ENCODE measurements at regions not wholly inside any gene's neighbourhood (a gene's known extent, or its start where the extent isn't known, plus 50 kb on each side); places are given as distances from the start of the nearest gene placed in this dataset.

GRCh38 chr6:110552076-110552475 is 75.7 kb upstream of the SLC22A16 start:
- no peak overlapping the region for H2BK20ac ChIP-seq (ENCODE audit: low read depth, low read length)
- H2BK5ac ChIP-seq (ENCODE audit: low read depth, low read length, poor library complexity, severe bottlenecking): no peak overlapping the region
- H4K91ac ChIP-seq (ENCODE audit: insufficient read depth, low read depth, low read length): no peak overlapping the region
- H2AFZ ChIP-seq (replicated peaks; ENCODE audit: low read length, poor library complexity): no peak overlapping the region
- no peak overlapping the region for H2BK120ac ChIP-seq (ENCODE audit: low read depth, low read length)
- peaks cover 3% of the 10 kb centered on the region; the same call in 1 of the 2 replicates for H3K9me1 ChIP-seq (ENCODE audit: insufficient read depth, low read length)
- H3K56ac ChIP-seq (ENCODE audit: extremely low read depth, insufficient read depth, low read length): no peak overlapping the region
- no peak overlapping the region for H3K23ac ChIP-seq (ENCODE audit: low read depth, low read length)
- no peaks in the 10 kb centered on the region; a peak in 1 of 4 replicates for H3K79me1 ChIP-seq (ENCODE audit: low read depth in 1 of 2, low read length in 2 of 2)
- H3K27me3 ChIP-seq (ENCODE audit: control insufficient read depth, insufficient read depth, low read length): no peaks in the 10 kb centered on the region
- H2AK9ac ChIP-seq (replicated peaks; ENCODE audit: low read depth, low read length, poor library complexity): no peak overlapping the region
- in situ Hi-C loops (cut with MboI; ENCODE audit: low sequenced_read_pairs): no loop called here
- no peak overlapping the region for H3K9ac ChIP-seq (ENCODE audit: low read depth, low read length)
- H3K36me3 ChIP-seq (ENCODE audit: control insufficient read depth, insufficient read depth, low read length): no peaks in the 10 kb centered on the region
- H3K4ac ChIP-seq (ENCODE audit: low read depth, low read length): no peak overlapping the region
- H4K5ac ChIP-seq (ENCODE audit: low read depth, low read length): no peak overlapping the region
- H4K8ac ChIP-seq (ENCODE audit: low read depth in 2 of 2, low read length in 2 of 2): no peak overlapping the region
- H3K4me1 ChIP-seq (ENCODE audit: control insufficient read depth, insufficient read depth, low read length): peaks cover 5% of the 10 kb centered on the region
- H3K18ac ChIP-seq (ENCODE audit: low read depth, low read length): no peak overlapping the region
- intact Hi-C loops (cut with micrococcal nuclease): no loop called here
- ChIA-PET POLR2A (ENCODE audit: unreplicated experiment) (no interaction called here), CTCF (no interaction called here)
- TF ChIP-seq BHLHE40 (IDR thresholded peaks at IDR 0.05; ENCODE audit: low read depth, low read length) (no peak), POLR2A (IDR thresholded peaks at IDR 0.05; ENCODE audit: low read depth, low read length) (no peak), RFX5 (IDR thresholded peaks at IDR 0.05; ENCODE audit: low read depth, low read length) (no peak), ELK1 (IDR thresholded peaks at IDR 0.05; ENCODE audit: borderline replicate concordance, low read depth, low read length) (no peak), MAFK (IDR thresholded peaks at IDR 0.05; ENCODE audit: low read depth, low read length) (no peak), MXI1 (IDR thresholded peaks at IDR 0.05; ENCODE audit: borderline replicate concordance, low read depth, low read length) (no peak), RAD21 (IDR thresholded peaks at IDR 0.05; ENCODE audit: low read length) (no peak), SMC3 (IDR thresholded peaks at IDR 0.05; ENCODE audit: low read depth, low read length) (no peak), CEBPB (IDR thresholded peaks at IDR 0.05; ENCODE audit: low read depth, low read length) (no peak), USF2 (IDR thresholded peaks at IDR 0.05; ENCODE audit: low read depth, low read length) (no peak), MAZ (IDR thresholded peaks at IDR 0.05; ENCODE audit: borderline replicate concordance, low read depth, low read length) (no peak), RCOR1 (IDR thresholded peaks at IDR 0.05; ENCODE audit: insufficient replicate concordance, low read length) (no peak), FOS (IDR thresholded peaks at IDR 0.05; ENCODE audit: low read depth, low read length) (no peak), NFE2L2 (IDR thresholded peaks at IDR 0.05; ENCODE audit: low read depth, low read length) (no peak), CHD1 (IDR thresholded peaks at IDR 0.05; ENCODE audit: low read depth, low read length) (no peak), CTCF (conservative IDR thresholded peaks at IDR 0.05; ENCODE audit: low read depth, low read length) (no peak)
- no peak overlapping the region for H3K27ac ChIP-seq (ENCODE audit: insufficient read depth, low read length)
- no peak overlapping the region for H2AK5ac ChIP-seq (ENCODE audit: low read depth, low read length)
- ATAC-seq (ENCODE audit: low read depth): no peak
- no peak overlapping the region for H3K4me3 ChIP-seq (ENCODE audit: insufficient read depth, low read depth, low read length)
- no peaks in the 10 kb centered on the region for H4K20me1 ChIP-seq (ENCODE audit: insufficient read depth, low read length)
- H3K4me2 ChIP-seq (ENCODE audit: low read depth, low read length): no peak overlapping the region
- no peak overlapping the region for H3K14ac ChIP-seq (replicated peaks; ENCODE audit: low read depth, low read length)
- dilution Hi-C loops (cut with HindIII; ENCODE audit: low sequenced_read_pairs, unreplicated experiment): no loop called here
- BruUV-seq (replicated peaks): no TSS peak
- no peak overlapping the region for H2BK15ac ChIP-seq (ENCODE audit: low read depth, low read length)
- no peak for DNase-seq
- peaks cover 10% of the 10 kb centered on the region for H3K9me3 ChIP-seq (ENCODE audit: control insufficient read depth, insufficient read depth, low read length)
